Right lobe of liver (tissue), 4 donors: ENCODE measurements at regions not wholly inside any gene's neighbourhood (a gene's known extent, or its start where the extent isn't known, plus 50 kb on each side); places are given as distances from the start of the nearest gene placed in this dataset.

ENCODE experiments used
- CTCF ChIP-seq, 4 donors: fragments of 200-600 bp in 3 of 4; fragments of 450-650 bp in 1 of 4; IDR thresholded peaks; one replicate each; pipeline versions ENCODE4 v1.5.1 to v1.8.0; 2016 to 2022; ENCODE audit warnings: antibody characterized with exemption in 4 of 4, mild to moderate bottlenecking in 2 of 4
- POLR2A ChIP-seq: fragments of 450-650 bp; IDR thresholded peaks from one replicate; pipeline ENCODE4 v1.6.1; 2017; ENCODE audit warnings: antibody characterized with exemption, mild to moderate bottlenecking
- donor health status: DM: no; HTN: no; CAD: no.
- donor health status: DM: no; HTN: no; CAD: no.
- donor health status: DM: no; HTN: yes; CAD: no.

- TF ChIP-seq POLR2A, result no peak
- no peak for TF ChIP-seq CTCF (IDR thresholded peaks at IDR 0.05)
These were observed 93.1 kb upstream of the TMPRSS2 start for GRCh38 chr21:41600961-41601572.
